ENCODE measurements at regions not wholly inside any gene's neighbourhood (a gene's known extent, or its start where the extent isn't known, plus 50 kb on each side); places are given as distances from the start of the nearest gene placed in this dataset.

GRCh38 chr20:20821484-20822260 is 109.2 kb upstream of the RALGAPA2 start:
- DNase-seq: no peak
- Histone ChIP-seq H3K27ac (no peak overlapping the region), H3K36me3 (no peaks in the 10 kb centered on the region), H3K4me1 (peaks cover 0 to 25% (median 5%) of the 10 kb centered on the region in 6 donors), H3K4me3 (no peak overlapping the region), H3K9me3 (no peaks in the 10 kb centered on the region), H3K27me3 (replicated peaks in 1 of 7) (peaks cover 0 to 68% (median 6%) of the 10 kb centered on the region in 7 donors)
- WGBS, 5 donors: 77 to 87% (median 78%) methylated on average over 12 of the region's 12 CpGs
- TF ChIP-seq POLR2A (IDR thresholded peaks at IDR 0.05): no peak
- TF ChIP-seq CTCF (IDR thresholded peaks at IDR 0.05 in 8 of 11, conservative IDR thresholded peaks at IDR 0.05 in 3 of 11): no peak
- no peak for TF ChIP-seq POLR2AphosphoS5 (IDR thresholded peaks at IDR 0.05)
- intact Hi-C loops (cut with DNase I; ENCODE audit: low total_unique reads): loop anchor here (5.0 kb wide), 1 partner anchor 154 kb away; no protein-coding TSS in a partner anchor

- 45 to 63% (median 52%) methylated on average over 8 to 9 of the region's 9 CpGs for WGBS, 5 donors
Observed at GRCh38 chr20:20820785-20821483, 108.5 kb upstream of the RALGAPA2 start.

GRCh38 chr20:20820104-20820503 is 107.7 kb upstream of the RALGAPA2 start:
- WGBS, 5 donors: 75 to 84% (median 77%) methylated on average over 10 of the region's 10 CpGs
- DNase-seq: no peak
- no peak for TF ChIP-seq POLR2A (IDR thresholded peaks at IDR 0.05)
- TF ChIP-seq CTCF (IDR thresholded peaks at IDR 0.05 in 8 of 11, conservative IDR thresholded peaks at IDR 0.05 in 3 of 11): peak in 4 of 11 experiments; percentile 13 to 17 (median 16)
- Histone ChIP-seq H3K9me3 (no peaks in the 10 kb centered on the region), H3K27me3 (replicated peaks in 1 of 7) (peaks cover 0 to 53% (median 3%) of the 10 kb centered on the region in 7 donors), H3K4me1 (peaks cover 0 to 23% (median 5%) of the 10 kb centered on the region in 6 donors), H3K27ac (no peak overlapping the region), H3K36me3 (no peaks in the 10 kb centered on the region), H3K4me3 (no peak overlapping the region)
- intact Hi-C loops (cut with DNase I; ENCODE audit: low total_unique reads): loop anchor here (5.0 kb wide), 1 partner anchor 153 kb away; no protein-coding TSS in a partner anchor

More at GRCh38 chr20:20820785-20821483, 108.5 kb upstream of the RALGAPA2 start:
- Histone ChIP-seq H3K27me3 (replicated peaks in 1 of 7) (peaks cover 0 to 61% (median 6%) of the 10 kb centered on the region in 7 donors), H3K9me3 (no peaks in the 10 kb centered on the region), H3K4me1 (peaks cover 0 to 25% (median 5%) of the 10 kb centered on the region in 6 donors), H3K36me3 (no peaks in the 10 kb centered on the region), H3K4me3 (no peak overlapping the region), H3K27ac (no peak overlapping the region)
- intact Hi-C loops (cut with DNase I; ENCODE audit: low total_unique reads): loop anchor here (5.0 kb wide), 1 partner anchor 154 kb away; no protein-coding TSS in a partner anchor
- TF ChIP-seq CTCF (IDR thresholded peaks at IDR 0.05 in 8 of 11, conservative IDR thresholded peaks at IDR 0.05 in 3 of 11) (no peak), POLR2A (IDR thresholded peaks at IDR 0.05) (no peak), POLR2AphosphoS5 (IDR thresholded peaks at IDR 0.05) (no peak)
- no peak for DNase-seq

Data from spleen (tissue), 11 donors.